K562 (cell line): ENCODE measurements at regions not wholly inside any gene's neighbourhood (a gene's known extent, or its start where the extent isn't known, plus 50 kb on each side); places are given as distances from the start of the nearest gene placed in this dataset.

Experiments used
- ATAC-seq: fragments of 200-7000 bp; cut with Tn5 transposase; 3 replicates; pipeline ENCODE4 v1.9.1; 2020; ENCODE audit warnings: moderate library complexity
- BruUV-seq: library from RNA; stranded (reverse); fragments of 400-500 nt; replicated peaks from 2 replicates; lab custom pipeline; 2021; lab: Mats Ljungman, UMichigan
- CTCF ChIA-PET: fragments of 300-600 bp; formaldehyde crosslinking; extraction: SDS; loops from one replicate; lab custom pipeline; 2021; ENCODE audit warnings: low intra/inter-chr PET ratio; lab: Yijun Ruan, JAX
- POLR2A ChIA-PET: fragments of 300-600, 350-650 bp; sonication (Branson Sonifier 250); formaldehyde crosslinking; extraction: SDS; loops from one replicate; lab custom pipeline; 2021; ENCODE audit warnings: antibody characterized with exemption, inconsistent platforms; lab: Yijun Ruan, JAX
- DNase-seq, 4 experiments: peaks; one replicate each; pipeline versions ENCODE4 v3.0.0 to v3.0.0-alpha.2; 2011 to 2018; ENCODE audit warnings: low spot score in 3 of 4, mixed read lengths in 3 of 4; ENCODE audit errors: extremely low read depth in 1 of 4
- FAIRE-seq: peaks from 2 replicates; lab custom pipeline; 2011; peaks lifted over from hg19 to GRCh38; lab: Jason Lieb, UNC
- H2AFZ ChIP-seq: 2 replicates; pipeline ENCODE4 v1.6.0; 2011; ENCODE audit warnings: low read depth, low read length, control low read depth, inconsistent platforms
- H3K27ac ChIP-seq: fragments of 200-600 bp; 3 replicates; pipeline ENCODE4 v1.8.0; 2011; ENCODE audit warnings: low read depth, mild to moderate bottlenecking, control low read depth, inconsistent platforms, low read length, moderate library complexity, mixed read lengths; ENCODE audit errors: extremely low read depth
- H3K27me3 ChIP-seq, 2 experiments: fragments of 300-600 bp in 1 of 2; 2 replicates in 1 of 2; 3 replicates in 1 of 2; pipeline versions ENCODE4 v1.6.0 to v1.8.0; 2011; ENCODE audit warnings: inconsistent platforms in 2 of 2, low read length in 2 of 2, mild to moderate bottlenecking in 1 of 2, mixed read lengths in 1 of 2, moderate library complexity in 1 of 2; ENCODE audit not compliant: control insufficient read depth in 2 of 2, insufficient read depth in 2 of 2
- H3K36me3 ChIP-seq: fragments of 300-600 bp; 3 replicates; pipeline ENCODE4 v1.8.0; 2011; ENCODE audit warnings: mild to moderate bottlenecking, low read length, inconsistent platforms; ENCODE audit not compliant: control insufficient read depth, insufficient read depth
- H3K4me1 ChIP-seq, 2 experiments: fragments of 200-600 bp in 1 of 2; replicated peaks in 1 of 2; 2 replicates in 1 of 2; 3 replicates in 1 of 2; pipeline versions ENCODE4 v1.5.1 to v1.8.0; 2011; ENCODE audit warnings: inconsistent platforms in 2 of 2, low read length in 2 of 2, mild to moderate bottlenecking in 1 of 2, mixed read lengths in 1 of 2, moderate library complexity in 1 of 2; ENCODE audit not compliant: control insufficient read depth in 2 of 2, insufficient read depth in 2 of 2
- H3K4me2 ChIP-seq: 2 replicates; pipeline ENCODE4 v1.6.1; 2011; ENCODE audit warnings: low read length, control low read depth, inconsistent platforms, mixed read lengths; ENCODE audit not compliant: insufficient read depth
- H3K4me3 ChIP-seq: fragments of 200-600 bp; sonication (generic), shearing (Covaris generic); 2 replicates; pipeline ENCODE4 v1.5.1; 2016; ENCODE audit warnings: control low read depth, inconsistent platforms
- H3K79me2 ChIP-seq: fragments of 200-600 bp; 3 replicates; pipeline ENCODE4 v1.8.0; 2011; ENCODE audit warnings: low read length, inconsistent platforms; ENCODE audit not compliant: control insufficient read depth, insufficient read depth
- H3K9ac ChIP-seq, 2 experiments: 2 replicates each; pipeline versions ENCODE4 v1.6.0 to v1.6.1; 2011; ENCODE audit warnings: low read depth in 2 of 2, low read length in 2 of 2, control low read depth in 1 of 2, inconsistent platforms in 1 of 2, mild to moderate bottlenecking in 1 of 2, mixed read lengths in 1 of 2; ENCODE audit not compliant: insufficient read depth in 1 of 2
- H3K9me1 ChIP-seq: one replicate; pipeline ENCODE4 v1.6.0; 2011; ENCODE audit warnings: inconsistent platforms, mild to moderate bottlenecking, low read length, moderate library complexity; ENCODE audit not compliant: control insufficient read depth, insufficient read depth
- H3K9me3 ChIP-seq: replicated peaks from 2 replicates; pipeline ENCODE4 v1.5.1; 2011; ENCODE audit warnings: low read depth, low read length, inconsistent platforms; ENCODE audit not compliant: control insufficient read depth, insufficient read depth
- H4K20me1 ChIP-seq: replicated peaks from 2 replicates; pipeline ENCODE4 v1.6.1; 2011; ENCODE audit warnings: low read length, inconsistent platforms, mixed read lengths; ENCODE audit not compliant: control insufficient read depth, insufficient read depth
- ARHGAP35 ChIP-seq: fragments of 450-650 bp; IDR thresholded peaks from 2 replicates; pipeline ENCODE4 v1.6.1; 2018; ENCODE audit not compliant: partially characterized antibody
- POLR2H ChIP-seq: IDR thresholded peaks from 2 replicates; pipeline ENCODE4 v1.6.1; 2016; ENCODE audit warnings: missing genetic modification characterization, low read depth, mild to moderate bottlenecking, control low read depth, missing compliant biosample characterization, moderate library complexity
- ZNF175 ChIP-seq: fragments of 200-800 bp; sonication (Bioruptor generic); IDR thresholded peaks from 2 replicates; pipeline ENCODE4 v1.6.1; 2016; ENCODE audit warnings: low read depth, mild to moderate bottlenecking, missing genetic modification characterization, missing compliant biosample characterization
- ZNF197 ChIP-seq: fragments of 200-800 bp; sonication (Bioruptor generic); IDR thresholded peaks from 2 replicates; pipeline ENCODE4 v1.6.1; 2016; ENCODE audit warnings: low read depth, missing genetic modification characterization, missing compliant biosample characterization
- ZNF23 ChIP-seq: fragments of 250-450 bp; sonication (Bioruptor Pico); IDR thresholded peaks from 2 replicates; pipeline ENCODE4 v1.4.0; 2020; ENCODE audit warnings: mild to moderate bottlenecking
- ZNF311 ChIP-seq: fragments of 250-450 bp; sonication (Bioruptor Pico); IDR thresholded peaks from 2 replicates; pipeline ENCODE4 v1.4.0; 2020; ENCODE audit warnings: mild to moderate bottlenecking, moderate library complexity
- ZNF695 ChIP-seq: fragments of 450-650 bp; formaldehyde crosslinking; IDR thresholded peaks from 2 replicates; pipeline ENCODE4 v1.4.0; 2020; ENCODE audit warnings: mild to moderate bottlenecking, moderate library complexity
- WGBS: fragments of 100-300 bp; shearing (Covaris generic); methylation state at CpG from one replicate; pipeline ENCODE4 v1.1.6; 2016; ENCODE audit warnings: low coverage, mixed read lengths; ENCODE audit not compliant: insufficient coverage; ENCODE audit errors: missing lambda C conversion rate; 5-methylcytosine and 5-hydroxymethylcytosine counted together
- in situ Hi-C: fragments of 300-500 bp; cut with MboI; formaldehyde crosslinking; loops from 4 replicates; pipeline ENCODE4 v1.15.0; 2018; ENCODE audit warnings: inconsistent platforms, mixed read lengths
- intact Hi-C: fragments of 100-400 bp; cut with micrococcal nuclease; formaldehyde crosslinking; loops from 2 replicates; pipeline ENCODE4 v1.14.2; 2022
- TF ChIP-seq, protein P1 (sequence below): fragments of 250-450 bp; sonication (Bioruptor Pico); IDR thresholded peaks from 2 replicates; pipeline ENCODE4 v1.8.0; 2021; ENCODE audit warnings: moderate library complexity, mild to moderate bottlenecking, inconsistent platforms
- TF ChIP-seq, protein P2 (sequence below), 2 experiments: fragments of 450-650 bp; IDR thresholded peaks; 2 replicates each; pipeline ENCODE4 v1.6.1; 2018; ENCODE audit warnings: mild to moderate bottlenecking in 2 of 2, low read depth in 1 of 2; ENCODE audit not compliant: partially characterized antibody in 2 of 2
- TF ChIP-seq, protein P3 (sequence below): fragments of 250-450 bp; sonication (Bioruptor Pico); IDR thresholded peaks from 2 replicates; pipeline ENCODE4 v1.5.1; 2021; ENCODE audit warnings: mild to moderate bottlenecking
- TF ChIP-seq, protein P4 (sequence below): fragments of 450-650 bp; formaldehyde crosslinking; IDR thresholded peaks from 2 replicates; pipeline ENCODE4 v1.4.0; 2022; ENCODE audit warnings: missing genetic modification characterization

DNA sequence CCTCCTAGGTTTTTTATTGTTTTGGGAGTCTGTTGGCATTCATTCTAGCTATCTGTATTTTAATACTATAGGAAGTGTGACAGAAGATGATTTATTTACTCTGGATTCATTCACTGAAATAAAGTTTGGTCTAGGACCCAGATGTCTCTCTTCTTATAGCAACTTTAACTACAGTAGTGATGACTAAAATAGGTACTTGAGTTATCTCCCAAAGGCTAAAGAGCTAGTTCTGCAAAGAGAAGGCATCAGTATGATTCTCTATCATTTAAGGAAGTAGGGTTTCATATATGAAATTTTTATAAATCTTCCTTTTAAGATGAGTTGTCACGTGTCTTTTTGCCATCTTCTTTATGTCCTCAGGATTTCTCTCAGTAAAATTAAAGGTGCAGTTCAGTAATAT, 507.4 kb downstream of the KCTD12 start (continued):
- TF ChIP-seq, protein P1, sequence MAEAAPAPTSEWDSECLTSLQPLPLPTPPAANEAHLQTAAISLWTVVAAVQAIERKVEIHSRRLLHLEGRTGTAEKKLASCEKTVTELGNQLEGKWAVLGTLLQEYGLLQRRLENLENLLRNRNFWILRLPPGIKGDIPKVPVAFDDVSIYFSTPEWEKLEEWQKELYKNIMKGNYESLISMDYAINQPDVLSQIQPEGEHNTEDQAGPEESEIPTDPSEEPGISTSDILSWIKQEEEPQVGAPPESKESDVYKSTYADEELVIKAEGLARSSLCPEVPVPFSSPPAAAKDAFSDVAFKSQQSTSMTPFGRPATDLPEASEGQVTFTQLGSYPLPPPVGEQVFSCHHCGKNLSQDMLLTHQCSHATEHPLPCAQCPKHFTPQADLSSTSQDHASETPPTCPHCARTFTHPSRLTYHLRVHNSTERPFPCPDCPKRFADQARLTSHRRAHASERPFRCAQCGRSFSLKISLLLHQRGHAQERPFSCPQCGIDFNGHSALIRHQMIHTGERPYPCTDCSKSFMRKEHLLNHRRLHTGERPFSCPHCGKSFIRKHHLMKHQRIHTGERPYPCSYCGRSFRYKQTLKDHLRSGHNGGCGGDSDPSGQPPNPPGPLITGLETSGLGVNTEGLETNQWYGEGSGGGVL (CRISPR knock-in tag) = no peak
- TF ChIP-seq ZNF23 (CRISPR knock-in tag) (no peak), ARHGAP35 (no peak)
- TF ChIP-seq, all 486 proteins: peak for 0

DNA sequence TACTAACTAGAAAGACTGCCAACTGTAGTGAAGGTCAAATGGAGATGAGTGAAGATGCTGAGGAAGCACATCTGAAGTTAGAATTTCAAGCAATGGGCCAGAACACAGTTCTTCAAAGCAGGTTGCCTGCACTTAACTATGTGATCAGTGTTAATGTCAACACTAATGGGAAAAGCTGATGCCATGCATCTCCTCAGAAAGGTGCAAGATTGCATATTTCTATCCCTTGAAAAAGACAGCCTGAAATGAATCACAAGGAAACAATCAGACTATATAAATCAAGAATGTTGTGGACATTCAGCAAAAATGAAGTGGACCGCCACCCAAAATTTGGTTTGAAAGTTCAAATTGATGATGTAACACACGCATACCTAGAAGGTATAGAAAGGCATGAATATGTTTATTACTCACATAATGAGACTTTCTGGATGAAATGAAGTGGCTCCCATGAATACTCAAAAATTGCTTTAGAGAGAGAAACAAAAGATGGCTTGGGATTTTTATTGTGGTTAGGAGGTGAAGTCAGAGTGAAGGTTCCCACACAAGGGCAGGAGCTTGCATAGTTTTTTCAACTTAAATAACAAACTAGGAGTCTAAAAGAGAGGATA, 522.4 kb downstream of the KCTD12 start:
- intact Hi-C loops (no loop called here), in situ Hi-C loops (no loop called here)
- DNase-seq = no peak
- no TSS peak for BruUV-seq
- no peak overlapping the region for H3K9ac ChIP-seq
- no peaks in the 10 kb centered on the region for H3K79me2 ChIP-seq
- no peaks in the 10 kb centered on the region for H4K20me1 ChIP-seq
- no peaks in the 10 kb centered on the region for H3K36me3 ChIP-seq
- CTCF ChIA-PET = no interaction called here
- no peaks in the 10 kb centered on the region for H3K27me3 ChIP-seq
- H3K27ac ChIP-seq = no peak overlapping the region
- POLR2A ChIA-PET = interaction anchor here (0.5 kb wide), 1 partner anchor 45 kb away, joined by 3 read pairs; no protein-coding TSS in a partner anchor
- no peaks in the 10 kb centered on the region for H3K9me3 ChIP-seq
- no peak overlapping the region for H2AFZ ChIP-seq
- no peak overlapping the region for H3K4me2 ChIP-seq
- no peaks in the 10 kb centered on the region for H3K4me1 ChIP-seq
- WGBS = 0% methylated on average over 2 of the region's 2 CpGs
- H3K4me3 ChIP-seq = no peak overlapping the region
- H3K9me1 ChIP-seq = no peaks in the 10 kb centered on the region
- ATAC-seq = no peak
- no peak for FAIRE-seq
- TF ChIP-seq ZNF175 (CRISPR knock-in tag) = no peak
- TF ChIP-seq, protein P2, sequence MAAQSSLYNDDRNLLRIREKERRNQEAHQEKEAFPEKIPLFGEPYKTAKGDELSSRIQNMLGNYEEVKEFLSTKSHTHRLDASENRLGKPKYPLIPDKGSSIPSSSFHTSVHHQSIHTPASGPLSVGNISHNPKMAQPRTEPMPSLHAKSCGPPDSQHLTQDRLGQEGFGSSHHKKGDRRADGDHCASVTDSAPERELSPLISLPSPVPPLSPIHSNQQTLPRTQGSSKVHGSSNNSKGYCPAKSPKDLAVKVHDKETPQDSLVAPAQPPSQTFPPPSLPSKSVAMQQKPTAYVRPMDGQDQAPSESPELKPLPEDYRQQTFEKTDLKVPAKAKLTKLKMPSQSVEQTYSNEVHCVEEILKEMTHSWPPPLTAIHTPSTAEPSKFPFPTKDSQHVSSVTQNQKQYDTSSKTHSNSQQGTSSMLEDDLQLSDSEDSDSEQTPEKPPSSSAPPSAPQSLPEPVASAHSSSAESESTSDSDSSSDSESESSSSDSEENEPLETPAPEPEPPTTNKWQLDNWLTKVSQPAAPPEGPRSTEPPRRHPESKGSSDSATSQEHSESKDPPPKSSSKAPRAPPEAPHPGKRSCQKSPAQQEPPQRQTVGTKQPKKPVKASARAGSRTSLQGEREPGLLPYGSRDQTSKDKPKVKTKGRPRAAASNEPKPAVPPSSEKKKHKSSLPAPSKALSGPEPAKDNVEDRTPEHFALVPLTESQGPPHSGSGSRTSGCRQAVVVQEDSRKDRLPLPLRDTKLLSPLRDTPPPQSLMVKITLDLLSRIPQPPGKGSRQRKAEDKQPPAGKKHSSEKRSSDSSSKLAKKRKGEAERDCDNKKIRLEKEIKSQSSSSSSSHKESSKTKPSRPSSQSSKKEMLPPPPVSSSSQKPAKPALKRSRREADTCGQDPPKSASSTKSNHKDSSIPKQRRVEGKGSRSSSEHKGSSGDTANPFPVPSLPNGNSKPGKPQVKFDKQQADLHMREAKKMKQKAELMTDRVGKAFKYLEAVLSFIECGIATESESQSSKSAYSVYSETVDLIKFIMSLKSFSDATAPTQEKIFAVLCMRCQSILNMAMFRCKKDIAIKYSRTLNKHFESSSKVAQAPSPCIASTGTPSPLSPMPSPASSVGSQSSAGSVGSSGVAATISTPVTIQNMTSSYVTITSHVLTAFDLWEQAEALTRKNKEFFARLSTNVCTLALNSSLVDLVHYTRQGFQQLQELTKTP (IDR thresholded peaks at IDR 0.05; ENCODE audit: low read depth in 1 of 2, partially characterized antibody in 2 of 2) = no peak
- no peak for TF ChIP-seq ZNF695
- no peak for TF ChIP-seq ZNF197 (CRISPR knock-in tag)
- no peak for TF ChIP-seq ZNF311
- TF ChIP-seq, protein P3, sequence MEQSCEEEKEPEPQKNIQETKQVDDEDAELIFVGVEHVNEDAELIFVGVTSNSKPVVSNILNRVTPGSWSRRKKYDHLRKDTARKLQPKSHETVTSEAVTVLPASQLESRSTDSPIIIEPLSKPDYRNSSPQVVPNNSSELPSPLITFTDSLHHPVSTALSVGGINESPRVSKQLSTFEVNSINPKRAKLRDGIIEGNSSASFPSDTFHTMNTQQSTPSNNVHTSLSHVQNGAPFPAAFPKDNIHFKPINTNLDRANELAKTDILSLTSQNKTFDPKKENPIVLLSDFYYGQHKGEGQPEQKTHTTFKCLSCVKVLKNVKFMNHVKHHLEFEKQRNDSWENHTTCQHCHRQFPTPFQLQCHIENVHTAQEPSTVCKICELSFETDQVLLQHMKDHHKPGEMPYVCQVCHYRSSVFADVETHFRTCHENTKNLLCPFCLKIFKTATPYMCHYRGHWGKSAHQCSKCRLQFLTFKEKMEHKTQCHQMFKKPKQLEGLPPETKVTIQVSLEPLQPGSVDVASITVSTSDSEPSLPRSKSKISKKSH (CRISPR knock-in tag) = no peak
- no peak for TF ChIP-seq POLR2H (tag)
- TF ChIP-seq, protein P4, sequence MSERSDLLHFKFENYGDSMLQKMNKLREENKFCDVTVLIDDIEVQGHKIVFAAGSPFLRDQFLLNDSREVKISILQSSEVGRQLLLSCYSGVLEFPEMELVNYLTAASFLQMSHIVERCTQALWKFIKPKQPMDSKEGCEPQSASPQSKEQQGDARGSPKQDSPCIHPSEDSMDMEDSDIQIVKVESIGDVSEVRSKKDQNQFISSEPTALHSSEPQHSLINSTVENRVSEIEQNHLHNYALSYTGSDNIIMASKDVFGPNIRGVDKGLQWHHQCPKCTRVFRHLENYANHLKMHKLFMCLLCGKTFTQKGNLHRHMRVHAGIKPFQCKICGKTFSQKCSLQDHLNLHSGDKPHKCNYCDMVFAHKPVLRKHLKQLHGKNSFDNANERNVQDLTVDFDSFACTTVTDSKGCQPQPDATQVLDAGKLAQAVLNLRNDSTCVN (CRISPR knock-in tag) = no peak
